GM21390 (cell line): ENCODE measurements at regions not wholly inside any gene's neighbourhood (a gene's known extent, or its start where the extent isn't known, plus 50 kb on each side); places are given as distances from the start of the nearest gene placed in this dataset.

Source experiments
- ATAC-seq: cut with Tn5 transposase; IDR thresholded peaks from one replicate; pipeline ENCODE4 v1.9.1; 2021; ENCODE audit not compliant: unreplicated experiment

- no peak for ATAC-seq
Observed at GRCh38 chr1:188359315-188359714, 1530.6 kb downstream of the PLA2G4A start.

GRCh38 chr1:188363943-188364342 is 1535.2 kb downstream of the PLA2G4A start:
- no peak for ATAC-seq

- ATAC-seq = no peak
Observed at GRCh38 chr1:188364927-188365449, 1536.2 kb downstream of the PLA2G4A start.

- ATAC-seq = no peak
Observed at GRCh38 chr1:188365874-188366273, 1537.1 kb downstream of the PLA2G4A start.

GRCh38 chr1:188367661-188368060 is 1538.9 kb downstream of the PLA2G4A start:
- ATAC-seq = no peak

- ATAC-seq = no peak
Observed at GRCh38 chr1:188371295-188371806, 1542.6 kb downstream of the PLA2G4A start.

GRCh38 chr1:188372821-188373220 is 1544.1 kb downstream of the PLA2G4A start:
- no peak for ATAC-seq

GRCh38 chr1:188382851-188383250 is 1554.1 kb downstream of the PLA2G4A start:
- no peak for ATAC-seq

- ATAC-seq = no peak
Observed at GRCh38 chr1:188386161-188386560, 1557.4 kb downstream of the PLA2G4A start.

GRCh38 chr1:188386666-188387065 is 1557.9 kb downstream of the PLA2G4A start:
- no peak for ATAC-seq

- no peak for ATAC-seq
Observed at GRCh38 chr1:188394677-188395076, 1565.9 kb downstream of the PLA2G4A start.

GRCh38 chr1:188397521-188397920 is 1568.8 kb downstream of the PLA2G4A start:
- no peak for ATAC-seq

GRCh38 chr1:188402986-188403385 is 1574.2 kb downstream of the PLA2G4A start:
- no peak for ATAC-seq

- ATAC-seq = no peak
Observed at GRCh38 chr1:188406636-188407035, 1577.9 kb downstream of the PLA2G4A start.

GRCh38 chr1:188420177-188420576 is 1591.4 kb downstream of the PLA2G4A start:
- no peak for ATAC-seq

- no peak for ATAC-seq
Observed at GRCh38 chr1:188423073-188423472, 1594.3 kb downstream of the PLA2G4A start.

GRCh38 chr1:188424176-188424575 is 1595.4 kb downstream of the PLA2G4A start:
- ATAC-seq = no peak

GRCh38 chr1:188425687-188426086 is 1596.9 kb downstream of the PLA2G4A start:
- ATAC-seq = no peak

GRCh38 chr1:188426561-188426960 is 1597.8 kb downstream of the PLA2G4A start:
- no peak for ATAC-seq

- ATAC-seq = no peak
Observed at GRCh38 chr1:188427642-188428041, 1598.9 kb downstream of the PLA2G4A start.

- ATAC-seq = no peak
Observed at GRCh38 chr1:188429386-188429785, 1600.6 kb downstream of the PLA2G4A start.

- no peak for ATAC-seq
Observed at GRCh38 chr1:188432427-188432826, 1603.7 kb downstream of the PLA2G4A start.

- no peak for ATAC-seq
Observed at GRCh38 chr1:188433425-188433824, 1604.7 kb downstream of the PLA2G4A start.
